ENCODE measurements at regions not wholly inside any gene's neighbourhood (a gene's known extent, or its start where the extent isn't known, plus 50 kb on each side); places are given as distances from the start of the nearest gene placed in this dataset.

- DNase-seq, result no peak
These were observed 84.1 kb upstream of the NEGR1 start for GRCh38 chr1:72366466-72366865.

GRCh38 chr1:72365693-72366092, 83.4 kb upstream of the NEGR1 start:
- DNase-seq, result no peak

- no peak for DNase-seq
These were observed 80.2 kb upstream of the NEGR1 start for GRCh38 chr1:72362538-72362937.

DNA sequence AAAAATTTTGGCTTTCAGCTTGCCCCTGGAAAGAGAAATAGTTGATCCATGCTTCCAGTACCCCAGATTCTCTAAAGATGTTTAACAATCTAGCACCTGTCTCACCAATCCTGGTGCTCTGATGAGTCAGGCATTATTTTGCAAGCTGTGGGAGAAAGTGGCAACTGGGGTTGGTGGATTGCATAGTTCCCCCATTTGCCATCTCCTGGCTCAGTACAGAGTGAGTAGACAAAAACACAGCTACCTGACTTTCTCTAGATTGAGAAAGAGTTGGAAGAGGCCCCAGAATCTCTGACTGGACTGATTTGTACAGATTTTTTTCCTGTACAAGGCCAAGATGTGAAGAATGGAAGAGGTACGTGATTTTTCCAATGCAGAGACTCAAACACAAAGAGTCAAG, 75.1 kb upstream of the NEGR1 start:
- no peak for DNase-seq

- no peak for DNase-seq
These were observed 73.6 kb upstream of the NEGR1 start for GRCh38 chr1:72355899-72356298.

DNA sequence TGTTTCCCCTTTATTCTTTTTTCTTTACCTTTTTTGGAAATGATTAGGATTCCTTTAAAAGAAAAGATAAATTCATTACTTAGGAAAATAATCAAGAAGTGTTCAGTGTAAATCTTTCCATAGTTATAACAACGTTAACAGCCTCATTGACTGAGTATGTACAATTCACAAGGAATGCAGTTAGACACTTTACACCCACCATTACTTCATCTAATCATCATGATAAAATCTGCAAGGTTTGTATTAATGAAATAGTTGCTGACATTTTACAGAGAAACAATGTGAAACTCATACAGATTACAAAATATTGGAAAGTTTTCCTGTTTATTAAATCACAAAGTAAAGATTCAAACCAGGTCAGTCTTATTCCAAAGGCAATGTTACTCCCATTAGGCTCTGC, 59.3 kb upstream of the NEGR1 start:
- no peak for DNase-seq

DNA sequence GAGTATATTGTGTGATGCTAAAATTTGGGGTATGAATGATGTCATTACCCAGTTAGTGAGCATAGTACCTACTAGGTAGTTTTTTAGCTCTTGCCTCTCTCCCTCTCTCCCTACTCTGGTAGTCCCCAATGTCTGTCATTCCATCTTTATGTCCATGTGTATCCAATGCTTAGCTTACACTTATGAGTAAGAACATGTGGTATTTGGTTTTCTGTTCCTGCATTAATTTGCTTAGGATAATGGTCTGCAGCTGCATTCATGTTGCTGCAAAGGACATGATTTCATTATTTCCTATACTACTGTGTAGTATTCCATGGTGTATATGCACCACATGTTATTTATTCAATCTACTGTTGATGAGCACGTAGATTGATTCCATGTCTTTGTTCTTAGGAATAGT, 54.4 kb upstream of the NEGR1 start:
- no peak for DNase-seq

Measured in femur (tissue), 1 donor.